ENCODE measurements at regions not wholly inside any gene's neighbourhood (a gene's known extent, or its start where the extent isn't known, plus 50 kb on each side); places are given as distances from the start of the nearest gene placed in this dataset.

GRCh38 chr10:108812296-108812695 is 1111.0 kb downstream of the XPNPEP1 start:
- TF ChIP-seq POLR2AphosphoS5 (IDR thresholded peaks at IDR 0.05; ENCODE audit: low read depth, low read length), result no peak
- TF ChIP-seq POLR2A (IDR thresholded peaks at IDR 0.05; ENCODE audit: low read depth, low read length), result no peak
- no peak for TF ChIP-seq SPI1 (IDR thresholded peaks at IDR 0.05; ENCODE audit: low read depth, low read length)
- no peak for TF ChIP-seq TAF1 (IDR thresholded peaks at IDR 0.05; ENCODE audit: low read depth, low read length)
- no peak for TF ChIP-seq POU2F2 (IDR thresholded peaks at IDR 0.05; ENCODE audit: low read depth, low read length)
- no peak for TF ChIP-seq PAX5 (IDR thresholded peaks at IDR 0.05; ENCODE audit: insufficient read depth, low read length, severe bottlenecking)
